ENCODE measurements at regions not wholly inside any gene's neighbourhood (a gene's known extent, or its start where the extent isn't known, plus 50 kb on each side); places are given as distances from the start of the nearest gene placed in this dataset.

DNA sequence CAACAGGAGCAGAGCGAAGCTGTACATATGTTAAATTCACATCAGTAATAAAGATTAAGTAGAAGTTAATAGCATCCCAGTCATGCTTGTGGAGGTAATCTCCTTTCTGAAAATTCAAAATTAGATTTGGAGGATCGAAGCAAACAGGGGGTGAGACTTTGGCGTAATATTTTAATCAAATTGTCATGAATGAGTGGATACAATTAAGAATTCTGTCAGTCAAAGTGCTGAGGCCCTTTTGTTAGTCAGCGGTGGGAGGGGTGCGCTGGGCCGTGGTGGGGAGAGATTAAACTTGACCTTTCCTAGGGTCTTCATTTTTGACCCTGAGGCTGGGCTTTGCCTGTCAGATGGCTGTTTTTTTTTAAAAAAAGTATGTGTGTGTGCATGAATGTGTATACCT, 226.7 kb downstream of the VRK1 start:
- Mint-ChIP-seq H3K4me3 (no peak overlapping the region), H3K27me3 (peaks cover 23% of the 10 kb centered on the region), H3K9me3 (no peaks in the 10 kb centered on the region), H3K27ac (ENCODE audit: low read depth) (no peak overlapping the region), H3K4me1 (peaks cover 9% of the 10 kb centered on the region), H3K36me3 (ENCODE audit: insufficient read depth) (no peaks in the 10 kb centered on the region)
- ATAC-seq (replicated peaks; ENCODE audit: extremely low read depth, poor library complexity, severe bottlenecking) = no peak
- no peak for DNase-seq (ENCODE audit: low spot score in 2 of 2)

- H3K27me3 Mint-ChIP-seq = peaks cover 27% of the 10 kb centered on the region
- no peak overlapping the region for H3K4me3 Mint-ChIP-seq
- DNase-seq (ENCODE audit: low spot score in 2 of 2) = no peak
- no peaks in the 10 kb centered on the region for H3K36me3 Mint-ChIP-seq (ENCODE audit: insufficient read depth)
- no peak overlapping the region for H3K27ac Mint-ChIP-seq (ENCODE audit: low read depth)
- peaks cover 9% of the 10 kb centered on the region for H3K4me1 Mint-ChIP-seq
- ATAC-seq (replicated peaks; ENCODE audit: extremely low read depth, poor library complexity, severe bottlenecking) = no peak
- no peaks in the 10 kb centered on the region for H3K9me3 Mint-ChIP-seq
Observed at GRCh38 chr14:97024300-97024699, 227.1 kb downstream of the VRK1 start.

GRCh38 chr14:97025722-97026121, 228.5 kb downstream of the VRK1 start:
- Mint-ChIP-seq H3K4me1 (peaks cover 7% of the 10 kb centered on the region), H3K27ac (ENCODE audit: low read depth) (no peak overlapping the region), H3K4me3 (no peak overlapping the region), H3K36me3 (ENCODE audit: insufficient read depth) (no peaks in the 10 kb centered on the region), H3K27me3 (peaks cover 33% of the 10 kb centered on the region), H3K9me3 (no peaks in the 10 kb centered on the region)
- no peak for DNase-seq (ENCODE audit: low spot score in 2 of 2)
- no peak for ATAC-seq (replicated peaks; ENCODE audit: extremely low read depth, poor library complexity, severe bottlenecking)

DNA sequence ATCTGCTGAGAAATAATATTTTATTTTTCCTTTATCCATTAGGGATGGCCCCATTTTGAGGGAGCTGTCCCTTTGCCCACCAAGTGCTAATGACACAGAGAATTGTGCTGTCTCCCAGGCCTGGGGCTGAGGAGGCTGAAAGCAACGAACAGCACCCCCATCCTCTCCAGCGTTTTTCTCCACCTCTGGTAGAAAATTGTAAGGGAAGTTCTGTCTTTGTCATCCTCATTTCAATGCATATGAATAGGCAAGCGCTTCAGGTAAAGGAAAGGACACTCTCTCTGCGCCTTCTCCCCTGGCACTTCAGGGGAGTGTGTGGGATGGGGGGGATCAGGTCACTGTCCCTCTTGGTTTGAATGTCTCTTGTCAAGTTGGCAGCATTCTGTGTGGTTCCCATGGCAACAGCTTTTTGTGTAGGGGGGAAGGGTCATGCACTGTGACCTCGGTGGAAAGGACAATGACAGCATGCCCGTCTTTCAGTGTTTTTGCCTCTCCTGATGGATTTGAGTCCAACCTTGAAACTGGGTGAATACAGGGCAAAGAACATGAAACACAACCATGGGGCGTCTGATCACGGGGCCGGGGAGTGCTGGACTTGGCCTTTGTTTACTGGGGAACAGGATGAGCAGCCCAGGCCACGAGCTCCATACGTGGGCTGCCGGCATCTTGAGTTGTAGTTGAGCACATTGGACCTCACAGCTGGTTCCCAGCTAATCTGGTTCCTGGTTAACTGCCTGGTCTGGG, 230.2 kb downstream of the VRK1 start:
- no peak overlapping the region for H3K27ac Mint-ChIP-seq (ENCODE audit: low read depth)
- H3K9me3 Mint-ChIP-seq = no peaks in the 10 kb centered on the region
- ATAC-seq (replicated peaks; ENCODE audit: extremely low read depth, poor library complexity, severe bottlenecking) (no peak), DNase-seq (ENCODE audit: low spot score in 2 of 2) (no peak)
- H3K36me3 Mint-ChIP-seq (ENCODE audit: insufficient read depth) = no peaks in the 10 kb centered on the region
- no peak overlapping the region for H3K4me3 Mint-ChIP-seq
- peaks cover 3% of the 10 kb centered on the region for H3K4me1 Mint-ChIP-seq
- peaks cover 47% of the 10 kb centered on the region for H3K27me3 Mint-ChIP-seq

DNA sequence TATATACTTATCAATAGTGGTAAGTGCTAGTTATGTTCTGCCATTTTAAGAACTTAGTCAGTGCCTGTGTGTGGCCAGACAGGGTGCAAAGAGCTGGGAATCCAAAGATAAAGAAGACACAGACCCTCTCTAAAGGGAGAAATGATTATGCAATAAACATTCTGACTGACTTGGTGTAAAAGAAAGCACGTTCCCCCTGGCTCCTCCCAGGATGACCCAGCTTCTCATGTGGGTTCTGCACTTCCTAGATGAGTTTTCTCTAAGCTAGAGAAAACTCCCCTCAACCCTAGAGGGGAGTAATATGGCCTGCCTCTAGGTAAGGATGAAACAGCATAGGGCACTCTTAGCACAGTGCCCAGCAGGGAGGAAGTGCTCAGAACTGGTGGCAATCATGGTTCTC, 231.2 kb downstream of the VRK1 start:
- no peak for ATAC-seq (replicated peaks; ENCODE audit: extremely low read depth, poor library complexity, severe bottlenecking)
- Mint-ChIP-seq H3K27ac (ENCODE audit: low read depth) (no peak overlapping the region), H3K27me3 (peaks cover 52% of the 10 kb centered on the region), H3K4me1 (peaks cover 9% of the 10 kb centered on the region), H3K4me3 (no peak overlapping the region), H3K36me3 (ENCODE audit: insufficient read depth) (peaks cover 2% of the 10 kb centered on the region), H3K9me3 (no peaks in the 10 kb centered on the region)
- DNase-seq (ENCODE audit: low spot score in 2 of 2) = no peak

DNA sequence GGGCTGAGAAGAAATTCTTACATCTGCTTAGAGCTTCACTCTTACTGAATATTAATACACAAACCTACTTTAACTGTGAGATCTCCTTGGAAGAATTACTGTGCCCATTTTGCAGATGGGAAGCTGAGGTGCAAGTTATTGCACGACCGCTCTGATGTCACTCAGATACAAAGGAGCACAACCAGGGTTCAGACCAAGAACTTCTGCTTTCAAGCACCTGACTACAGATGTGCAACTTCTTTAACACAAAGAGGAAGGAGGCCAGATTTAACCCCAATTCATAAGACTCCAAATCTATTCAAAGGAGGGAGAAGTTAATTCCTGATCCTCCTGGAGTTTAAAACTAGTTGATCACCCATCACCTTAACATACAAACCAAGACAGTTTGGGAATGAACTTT, 232.6 kb downstream of the VRK1 start:
- ATAC-seq (replicated peaks; ENCODE audit: extremely low read depth, poor library complexity, severe bottlenecking) = no peak
- H3K27ac Mint-ChIP-seq (ENCODE audit: low read depth) = no peak overlapping the region
- peaks cover 2% of the 10 kb centered on the region for H3K36me3 Mint-ChIP-seq (ENCODE audit: insufficient read depth)
- no peak overlapping the region for H3K4me3 Mint-ChIP-seq
- H3K27me3 Mint-ChIP-seq = peaks cover 52% of the 10 kb centered on the region
- H3K4me1 Mint-ChIP-seq = peaks cover 9% of the 10 kb centered on the region
- no peak for DNase-seq (ENCODE audit: low spot score in 2 of 2)
- no peaks in the 10 kb centered on the region for H3K9me3 Mint-ChIP-seq

- H3K27me3 Mint-ChIP-seq = peaks cover 56% of the 10 kb centered on the region
- H3K4me1 Mint-ChIP-seq = peaks cover 9% of the 10 kb centered on the region
- no peak for ATAC-seq (replicated peaks; ENCODE audit: extremely low read depth, poor library complexity, severe bottlenecking)
Observed at GRCh38 chr14:97031530-97031929, 234.3 kb downstream of the VRK1 start.

DNA sequence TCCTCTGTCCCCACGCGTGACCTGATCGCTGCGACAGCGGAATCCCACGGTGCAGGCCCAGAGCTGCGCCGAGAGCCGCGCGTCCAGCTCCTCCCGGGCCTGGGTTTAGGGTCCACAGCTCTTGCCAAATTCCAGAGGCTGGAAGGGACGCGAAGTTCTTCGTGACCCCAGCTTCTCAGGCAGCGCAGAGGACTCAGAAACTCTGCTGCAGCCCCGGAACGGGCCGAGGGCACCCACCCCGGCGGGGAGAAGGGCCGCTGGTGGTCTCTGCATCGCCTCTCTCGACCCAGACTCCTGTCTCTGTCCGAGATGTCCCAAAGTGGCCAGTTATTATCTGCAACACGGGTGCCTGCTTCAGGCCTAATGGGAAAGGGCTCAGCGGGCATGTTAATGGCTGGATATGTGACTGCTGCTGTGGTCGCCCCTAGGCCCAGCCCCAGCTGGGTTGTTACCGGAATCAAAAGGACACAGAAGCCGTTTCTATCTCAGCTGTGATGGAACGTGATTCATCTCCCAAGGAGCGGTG, 236.4 kb downstream of the VRK1 start:
- no peak for ATAC-seq (replicated peaks; ENCODE audit: extremely low read depth, poor library complexity, severe bottlenecking)

More at GRCh38 chr14:97031530-97031929, 234.3 kb downstream of the VRK1 start:
- H3K27ac Mint-ChIP-seq (ENCODE audit: low read depth) = no peak overlapping the region
- H3K9me3 Mint-ChIP-seq = no peaks in the 10 kb centered on the region
- no peak overlapping the region for H3K4me3 Mint-ChIP-seq
- peaks cover 2% of the 10 kb centered on the region for H3K36me3 Mint-ChIP-seq (ENCODE audit: insufficient read depth)
- DNase-seq (ENCODE audit: low spot score in 2 of 2) = no peak

DNA sequence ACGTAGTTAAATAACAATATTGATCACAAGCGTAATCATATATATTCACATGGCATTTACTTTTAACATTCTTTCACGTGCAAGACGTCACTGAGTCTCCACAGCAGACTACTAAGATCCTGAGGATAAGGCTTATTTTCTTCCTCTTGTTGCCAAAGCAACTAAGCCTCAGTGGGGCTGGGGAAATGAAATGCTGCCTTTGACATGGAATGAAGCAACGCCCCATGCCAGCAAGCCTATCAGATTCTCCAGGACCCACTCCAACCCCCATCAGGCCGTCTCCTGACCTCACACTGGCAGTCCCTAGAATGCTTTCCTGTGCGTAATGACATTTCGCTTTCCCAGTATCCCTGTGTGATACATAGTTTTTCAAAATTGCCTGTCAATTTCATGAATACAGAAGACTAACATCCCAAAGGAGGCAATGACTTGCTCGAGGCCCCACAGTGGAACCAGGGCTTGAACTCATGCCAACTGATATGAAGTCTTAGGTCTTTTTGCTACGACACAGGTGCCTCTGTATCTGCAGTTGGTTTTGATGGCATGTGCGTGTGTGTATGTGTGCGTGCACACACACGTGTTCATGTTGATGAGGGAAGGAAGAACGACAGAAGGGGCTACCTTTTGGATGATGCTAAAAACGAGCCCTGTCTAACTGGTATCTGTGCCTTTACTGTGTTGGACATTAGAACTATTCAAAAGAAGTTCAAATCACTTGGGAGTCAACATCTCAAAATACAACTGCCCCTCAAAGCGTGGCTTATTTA, 239.1 kb downstream of the VRK1 start:
- peaks cover 5% of the 10 kb centered on the region for H3K9me3 Mint-ChIP-seq
- H3K4me3 Mint-ChIP-seq = no peak overlapping the region
- DNase-seq (ENCODE audit: low spot score in 2 of 2) (no peak), ATAC-seq (replicated peaks; ENCODE audit: extremely low read depth, poor library complexity, severe bottlenecking) (no peak)
- peaks cover 65% of the 10 kb centered on the region for H3K27me3 Mint-ChIP-seq
- peaks cover 2% of the 10 kb centered on the region for H3K36me3 Mint-ChIP-seq (ENCODE audit: insufficient read depth)
- H3K4me1 Mint-ChIP-seq = peaks cover 9% of the 10 kb centered on the region
- no peak overlapping the region for H3K27ac Mint-ChIP-seq (ENCODE audit: low read depth)

More for the DNA sequence above, 236.4 kb downstream of the VRK1 start:
- peaks cover 2% of the 10 kb centered on the region for H3K9me3 Mint-ChIP-seq
- DNase-seq (ENCODE audit: low spot score in 2 of 2) = no peak
- no peak overlapping the region for H3K27ac Mint-ChIP-seq (ENCODE audit: low read depth)
- H3K4me3 Mint-ChIP-seq = no peak overlapping the region
- peaks cover 2% of the 10 kb centered on the region for H3K36me3 Mint-ChIP-seq (ENCODE audit: insufficient read depth)
- H3K4me1 Mint-ChIP-seq = peaks cover 9% of the 10 kb centered on the region
- H3K27me3 Mint-ChIP-seq = peaks cover 71% of the 10 kb centered on the region

DNA sequence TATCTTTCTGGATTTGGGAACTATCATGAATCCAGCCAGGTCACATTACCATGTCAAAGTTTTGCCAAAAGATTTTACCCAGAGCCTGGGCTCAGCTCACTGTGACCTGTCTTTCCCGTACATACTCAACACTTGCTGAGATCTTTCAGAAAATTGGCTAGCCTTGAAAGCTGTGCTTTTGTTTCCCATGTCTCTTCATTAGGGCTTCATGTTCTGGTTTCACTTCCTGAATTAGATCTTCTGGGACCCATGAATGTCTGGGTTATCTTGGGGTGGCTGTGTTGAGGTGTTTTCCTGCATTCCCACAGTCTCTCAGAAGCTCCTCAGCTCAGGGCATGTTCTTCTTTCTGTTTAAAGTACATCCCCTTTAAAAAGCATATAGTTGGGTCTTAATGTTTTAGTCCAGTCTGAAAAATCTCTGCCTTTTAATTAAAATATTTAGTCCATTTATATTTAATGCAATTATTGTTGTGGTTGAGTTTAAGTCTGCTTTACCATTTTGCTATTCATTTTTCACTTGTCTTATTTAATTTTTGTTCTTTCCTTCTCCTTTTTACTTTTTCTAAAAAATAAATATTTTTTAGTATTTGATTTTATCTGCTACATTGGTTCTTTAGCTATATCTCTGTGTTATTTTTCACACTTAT, 242.7 kb downstream of the VRK1 start:
- Mint-ChIP-seq H3K36me3 (ENCODE audit: insufficient read depth) (no peaks in the 10 kb centered on the region), H3K4me1 (no peaks in the 10 kb centered on the region), H3K9me3 (peaks cover 5% of the 10 kb centered on the region), H3K27ac (ENCODE audit: low read depth) (no peak overlapping the region), H3K4me3 (no peak overlapping the region), H3K27me3 (peaks cover 47% of the 10 kb centered on the region)
- DNase-seq (ENCODE audit: low spot score in 2 of 2) = no peak
- no peak for ATAC-seq (replicated peaks; ENCODE audit: extremely low read depth, poor library complexity, severe bottlenecking)

- no peak overlapping the region for H3K27ac Mint-ChIP-seq (ENCODE audit: low read depth)
- no peak for ATAC-seq (replicated peaks; ENCODE audit: extremely low read depth, poor library complexity, severe bottlenecking)
- no peaks in the 10 kb centered on the region for H3K27me3 Mint-ChIP-seq
- DNase-seq (ENCODE audit: low spot score in 2 of 2) = no peak
- no peaks in the 10 kb centered on the region for H3K9me3 Mint-ChIP-seq
- H3K36me3 Mint-ChIP-seq (ENCODE audit: insufficient read depth) = no peaks in the 10 kb centered on the region
- no peaks in the 10 kb centered on the region for H3K4me1 Mint-ChIP-seq
- no peak overlapping the region for H3K4me3 Mint-ChIP-seq
Observed at GRCh38 chr14:97046967-97047366, 249.8 kb downstream of the VRK1 start.

DNA sequence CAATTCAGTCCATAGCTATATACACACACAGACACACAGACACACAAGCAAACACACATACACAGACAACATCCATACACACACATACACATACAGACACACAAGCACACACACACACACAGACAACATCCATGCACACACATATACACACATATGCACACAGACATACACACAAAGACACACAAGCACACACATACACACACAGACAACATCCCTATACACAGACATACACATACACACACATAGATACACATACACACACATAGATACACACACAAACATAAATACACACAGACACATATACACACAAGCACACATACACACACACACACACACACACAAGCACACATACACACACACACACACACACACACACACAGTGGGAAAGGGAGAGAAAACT, 254.8 kb downstream of the VRK1 start:
- Mint-ChIP-seq H3K27me3 (peaks cover under 1% of the 10 kb centered on the region), H3K27ac (ENCODE audit: low read depth) (no peak overlapping the region), H3K9me3 (no peaks in the 10 kb centered on the region), H3K4me3 (no peak overlapping the region), H3K36me3 (ENCODE audit: insufficient read depth) (no peaks in the 10 kb centered on the region), H3K4me1 (no peaks in the 10 kb centered on the region)
- no peak for DNase-seq (ENCODE audit: low spot score in 2 of 2)
- no peak for ATAC-seq (replicated peaks; ENCODE audit: extremely low read depth, poor library complexity, severe bottlenecking)

All from central memory CD8-positive, alpha-beta T cell (primary cell).